GM21528 (cell line): ENCODE measurements at regions not wholly inside any gene's neighbourhood (a gene's known extent, or its start where the extent isn't known, plus 50 kb on each side); places are given as distances from the start of the nearest gene placed in this dataset.
"Not testable (repeated sequence)": the region's sequence is repeated elsewhere in the genome, so short reads cannot be mapped to it uniquely, and the experiment has no call there.

ENCODE experiments used
- ATAC-seq: cut with Tn5 transposase; IDR thresholded peaks from one replicate; pipeline ENCODE4 v1.9.1; 2021; ENCODE audit warnings: mild to moderate bottlenecking, moderate library complexity; ENCODE audit not compliant: unreplicated experiment, low FRiP score

- no peak for ATAC-seq
Measured at GRCh38 chr7:109864230-109864629, 1226.7 kb upstream of the LRRN3 start.

DNA sequence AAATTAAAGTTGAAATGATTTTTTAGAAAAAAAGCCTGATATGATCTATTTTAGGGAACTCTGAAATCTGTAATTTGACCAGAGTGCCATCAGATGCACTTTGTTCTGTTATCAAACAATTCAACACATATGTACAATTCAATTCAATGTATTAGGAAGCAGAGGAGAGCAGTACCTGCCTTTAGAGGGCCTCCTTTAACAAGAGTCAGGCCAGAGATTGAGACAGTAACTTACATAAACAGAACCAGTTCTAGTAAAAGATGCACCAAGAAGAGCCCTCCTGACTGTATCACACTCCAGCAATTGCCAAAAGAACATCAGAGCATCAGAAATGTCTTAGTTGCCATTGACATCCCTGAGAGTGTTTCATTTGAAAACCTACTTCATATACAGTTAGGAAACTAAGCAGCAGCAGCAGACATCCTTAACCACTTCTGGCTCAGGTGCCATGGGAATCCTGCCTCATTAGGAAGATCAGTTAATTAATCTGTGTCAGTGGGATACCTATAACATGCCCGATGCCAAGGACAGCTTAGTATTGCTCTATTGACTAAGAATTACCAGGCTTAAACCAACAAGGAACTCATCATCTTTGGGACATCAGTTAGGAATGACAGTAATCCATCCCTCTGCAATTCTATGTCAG is 1222.6 kb upstream of the LRRN3 start:
- ATAC-seq, result no peak

DNA sequence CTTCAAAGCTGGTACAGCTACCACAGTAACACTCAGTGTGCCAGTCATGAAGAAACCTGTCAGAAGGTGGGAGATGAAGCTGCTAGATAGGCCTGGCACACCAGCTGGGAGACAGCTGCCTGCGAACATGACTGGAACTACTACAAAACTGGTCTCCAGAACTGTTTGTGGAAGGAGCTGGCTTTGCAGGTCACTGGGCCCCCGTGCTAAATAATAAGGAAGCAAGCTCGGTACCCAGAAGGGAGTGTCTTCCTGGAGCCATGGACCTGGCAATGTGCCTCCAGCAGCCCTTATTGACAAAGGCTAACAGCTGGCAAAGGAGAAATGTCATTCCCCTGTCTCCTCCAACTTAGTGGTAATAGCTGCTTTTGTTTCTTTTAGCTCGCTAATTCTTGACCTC is 1217.6 kb upstream of the LRRN3 start:
- no peak for ATAC-seq

GRCh38 chr7:109879287-109879828 is 1211.6 kb upstream of the LRRN3 start:
- ATAC-seq, result no peak

DNA sequence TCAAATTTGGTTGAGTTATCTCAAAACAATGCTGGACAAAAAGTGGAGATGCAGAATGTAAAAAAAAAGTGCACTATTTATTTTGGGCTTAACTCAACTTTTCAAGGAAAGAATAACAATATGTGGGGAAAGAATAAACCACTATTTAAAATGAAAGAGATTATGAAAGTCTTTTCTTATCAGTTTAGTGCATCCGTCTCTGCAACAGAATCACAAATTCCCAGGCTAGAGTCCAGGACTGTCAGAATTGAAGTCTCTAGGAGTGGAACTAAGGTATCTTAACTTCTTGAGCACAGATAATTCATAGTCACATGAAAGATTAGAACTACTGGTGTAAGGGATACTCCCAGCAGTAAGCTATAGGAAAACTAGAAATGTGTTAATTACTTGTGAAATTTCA is 1200.3 kb upstream of the LRRN3 start:
- no peak for ATAC-seq

GRCh38 chr7:109893231-109893630 is 1197.7 kb upstream of the LRRN3 start:
- ATAC-seq, result no peak

DNA sequence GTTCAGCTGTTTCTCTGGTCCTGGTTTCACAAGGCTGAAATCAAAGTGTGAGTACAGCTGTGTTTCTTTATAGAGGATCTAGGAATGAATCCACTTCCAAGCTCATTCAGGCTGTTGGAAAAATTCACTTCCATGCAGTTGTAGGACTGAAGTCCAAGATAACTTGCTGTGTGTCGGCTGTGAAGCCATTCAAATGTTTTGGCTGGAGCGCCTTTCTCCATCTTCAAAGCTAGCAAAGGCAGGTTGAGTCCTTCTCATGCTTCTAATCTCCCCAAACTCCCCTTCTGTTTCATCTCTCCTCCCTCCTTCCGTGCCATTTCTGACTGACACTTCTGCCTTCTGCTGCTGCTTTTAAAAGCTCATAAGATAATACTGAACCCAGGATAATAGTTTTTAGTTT is 1195.4 kb upstream of the LRRN3 start:
- no peak for ATAC-seq

DNA sequence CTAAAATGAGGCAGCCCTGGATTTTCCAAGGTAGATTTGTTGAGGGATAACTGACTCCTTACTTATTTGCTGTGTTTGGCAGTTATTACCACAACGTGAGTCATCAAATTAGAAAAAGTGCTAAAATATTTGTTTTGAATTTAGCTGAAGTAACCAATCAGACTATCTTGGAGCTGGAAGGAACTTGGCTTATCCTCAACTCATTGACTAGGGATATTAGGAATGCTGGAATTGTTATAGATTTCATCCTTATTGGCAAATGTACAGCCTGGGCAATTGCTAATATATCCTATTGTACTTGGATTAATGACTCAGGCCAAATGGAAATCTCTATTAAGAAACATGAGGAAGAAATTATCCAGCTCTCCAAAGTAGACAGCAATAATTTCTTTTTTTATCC is 1189.0 kb upstream of the LRRN3 start:
- ATAC-seq, result no peak

GRCh38 chr7:109905368-109906065 is 1185.4 kb upstream of the LRRN3 start:
- not testable (repeated sequence) for ATAC-seq

DNA sequence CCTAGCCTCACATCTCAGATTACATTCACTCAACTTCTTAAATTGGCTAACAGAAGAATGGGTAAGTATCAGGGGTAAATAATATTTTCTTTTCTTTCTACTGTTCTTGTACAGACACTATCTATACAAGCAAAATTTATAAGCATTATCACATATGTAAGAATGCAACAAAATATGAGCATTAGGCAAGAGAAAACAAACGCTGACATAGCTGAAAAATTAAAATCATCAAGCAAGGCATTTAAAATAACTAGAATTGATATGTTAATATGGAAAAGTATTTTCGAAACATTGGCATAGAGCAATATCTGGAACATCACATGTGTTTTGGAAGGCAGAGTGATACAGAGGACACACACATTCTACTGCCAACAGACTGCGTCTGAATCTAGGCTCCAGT is 1175.3 kb upstream of the LRRN3 start:
- ATAC-seq, result no peak

DNA sequence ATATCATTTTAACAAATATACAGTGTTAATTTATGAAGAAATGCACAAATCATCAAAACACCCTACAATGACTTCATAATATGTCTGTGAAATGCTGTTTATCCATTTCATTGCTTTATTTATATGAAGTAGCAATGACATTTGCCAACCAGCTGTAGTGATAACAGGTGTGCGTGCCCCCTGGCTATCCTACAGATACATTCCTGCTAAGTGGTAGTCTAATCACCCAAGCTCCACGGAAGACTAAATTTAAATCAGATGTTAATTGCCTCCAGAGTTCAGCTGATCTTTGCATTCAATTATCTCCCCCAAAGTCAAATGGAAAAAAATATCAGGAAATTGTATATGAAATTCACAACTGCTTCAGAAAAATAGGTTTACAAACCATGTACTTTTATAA is 1164.2 kb upstream of the LRRN3 start:
- ATAC-seq, result no peak

DNA sequence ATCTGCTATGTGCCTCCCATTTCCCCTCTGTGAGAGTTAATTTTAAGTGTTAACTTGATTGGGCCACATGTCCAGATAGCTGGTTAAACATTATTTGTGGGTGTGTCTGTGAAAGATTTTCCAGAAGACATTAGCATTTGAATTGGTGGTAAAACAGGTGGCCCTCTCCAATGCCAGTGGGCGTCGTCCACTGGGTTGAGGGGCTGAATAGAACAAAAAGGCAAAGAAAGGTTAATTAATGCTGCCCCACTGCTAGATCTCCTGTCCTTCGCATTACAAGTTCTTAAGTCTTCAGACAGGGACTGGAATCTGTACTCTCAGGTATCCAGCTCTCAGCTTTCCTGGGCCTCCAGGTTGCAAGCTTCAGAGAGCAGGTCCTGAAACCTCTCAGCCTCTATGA is 1160.9 kb upstream of the LRRN3 start:
- no peak for ATAC-seq

GRCh38 chr7:109939207-109939606 is 1151.7 kb upstream of the LRRN3 start:
- ATAC-seq, result no peak

DNA sequence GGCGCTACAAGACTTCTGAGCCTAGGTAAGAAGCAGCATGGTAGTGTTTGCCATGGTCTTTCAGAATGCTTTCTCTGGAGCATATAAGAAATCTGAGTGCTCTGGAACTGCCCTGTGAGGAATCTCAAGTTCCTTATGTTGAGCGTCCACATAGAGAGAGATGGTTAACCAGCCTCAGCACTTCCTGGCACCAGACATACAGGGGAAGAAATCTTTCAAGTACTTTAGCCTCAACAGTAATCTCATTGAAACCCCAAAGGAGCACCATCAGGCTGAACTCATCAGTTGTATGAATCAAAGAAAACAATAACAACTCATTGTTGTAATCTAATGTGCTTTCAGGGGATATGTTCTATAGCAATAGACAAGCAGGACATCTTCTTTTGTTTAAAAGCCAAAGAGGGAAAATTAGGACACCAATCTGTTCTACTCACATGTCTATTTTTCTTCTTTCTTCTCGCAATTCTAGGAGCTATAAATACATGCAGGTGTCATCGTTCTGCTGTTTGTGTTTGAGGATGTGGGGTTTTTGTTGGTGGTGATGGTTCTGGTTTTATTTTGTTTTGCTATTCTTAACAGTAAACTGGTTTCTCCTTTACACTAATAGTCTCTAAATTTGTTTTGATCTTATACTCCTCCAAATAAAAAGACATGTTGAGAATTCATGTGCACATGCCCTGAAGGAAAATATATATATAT is 1145.0 kb upstream of the LRRN3 start:
- ATAC-seq, result no peak

DNA sequence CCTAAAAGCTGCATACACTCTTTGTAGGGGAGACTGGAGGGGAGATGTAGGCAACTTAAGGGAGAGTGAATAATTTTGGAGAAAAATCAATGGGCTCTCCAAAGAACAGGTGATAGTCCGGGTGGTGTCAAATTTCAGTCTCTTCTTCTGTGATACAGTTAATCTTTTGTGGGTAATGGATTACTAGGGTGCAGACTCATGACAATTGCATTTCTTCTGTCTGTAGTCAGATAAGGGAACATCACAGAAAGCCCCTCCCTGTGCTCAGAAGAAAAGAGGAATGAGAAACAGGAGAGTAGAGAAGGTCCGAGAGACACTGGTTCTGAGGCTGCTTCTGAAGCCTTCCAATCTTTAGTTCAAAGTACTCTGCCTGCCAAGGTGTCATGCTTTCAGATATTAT is 1140.7 kb upstream of the LRRN3 start:
- no peak for ATAC-seq

GRCh38 chr7:109950821-109951564 is 1139.9 kb upstream of the LRRN3 start:
- no peak for ATAC-seq

- no peak for ATAC-seq
Measured at GRCh38 chr7:109951565-109951928, 1139.4 kb upstream of the LRRN3 start.

- ATAC-seq, result no peak
Measured at GRCh38 chr7:109955986-109956385, 1134.9 kb upstream of the LRRN3 start.

DNA sequence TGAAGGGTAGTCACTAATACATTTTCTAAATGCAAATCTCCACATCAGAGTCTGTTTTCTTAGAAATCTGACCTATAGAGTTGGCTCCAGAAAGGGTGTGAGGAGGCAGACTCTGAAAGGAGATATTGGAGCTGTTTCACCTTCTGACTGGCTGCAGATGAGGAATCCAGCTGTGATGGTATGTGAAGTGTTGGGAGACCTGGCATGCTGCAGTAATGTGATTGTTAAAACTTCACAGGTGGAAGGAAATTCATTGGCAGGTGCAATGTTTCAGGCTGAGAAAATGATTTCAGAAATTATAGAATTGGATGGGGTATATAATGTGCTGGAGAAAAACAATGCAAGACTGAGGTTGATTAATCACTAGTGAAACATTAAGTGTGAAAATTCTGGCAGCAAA is 1134.0 kb upstream of the LRRN3 start:
- ATAC-seq, result no peak

- no peak for ATAC-seq
Measured at GRCh38 chr7:109963741-109964140, 1127.2 kb upstream of the LRRN3 start.

GRCh38 chr7:109964780-109965179 is 1126.1 kb upstream of the LRRN3 start:
- no peak for ATAC-seq
